C4-2B (cell line): ENCODE measurements at regions not wholly inside any gene's neighbourhood (a gene's known extent, or its start where the extent isn't known, plus 50 kb on each side); places are given as distances from the start of the nearest gene placed in this dataset.

Experiments used
- CTCF ChIP-seq: fragments of 450-650 bp; conservative IDR thresholded peaks from 2 replicates; pipeline ENCODE4 v1.5.1; 2017; ENCODE audit warnings: mild to moderate bottlenecking
- ZFX ChIP-seq: fragments of 450-650 bp; IDR thresholded peaks from 2 replicates; pipeline ENCODE4 v1.6.1; 2017

DNA sequence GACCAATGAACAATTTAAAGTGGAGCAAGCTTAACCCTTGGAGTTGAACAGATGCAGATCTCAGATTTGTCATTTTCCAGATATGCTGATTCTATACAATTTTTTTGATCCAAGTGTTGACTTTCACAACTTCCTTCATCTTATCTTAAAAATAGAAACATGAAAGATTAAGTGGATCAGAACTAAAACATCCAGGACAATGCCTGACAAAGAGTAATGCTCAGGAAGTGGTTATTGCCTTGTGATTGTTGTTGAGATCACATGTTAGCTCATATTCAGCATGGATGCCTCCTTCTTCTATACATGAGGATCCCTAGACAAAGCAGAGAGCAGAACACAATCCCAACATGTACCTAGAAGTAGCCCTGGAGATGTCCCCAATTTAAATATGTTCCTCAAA, 160.9 kb downstream of the PPARGC1A start:
- TF ChIP-seq CTCF (no peak), ZFX (no peak)
